Endothelial cell of umbilical vein (primary cell): ENCODE measurements at regions not wholly inside any gene's neighbourhood (a gene's known extent, or its start where the extent isn't known, plus 50 kb on each side); places are given as distances from the start of the nearest gene placed in this dataset.

Source experiments
- BruUV-seq: library from RNA; stranded (reverse); fragments of 400-500 nt; replicated peaks from 2 replicates; lab custom pipeline; 2021; lab: Mats Ljungman, UMichigan
- CTCF ChIA-PET: fragments of 300-600, 350-600 bp; sonication (Branson Sonifier 250); formaldehyde crosslinking; loops from one replicate; lab custom pipeline; 2021; ENCODE audit warnings: antibody characterized with exemption, inconsistent platforms; lab: Charles Lee
- POLR2A ChIA-PET: fragments of 300-600, 350-600 bp; sonication (Branson Sonifier 250); formaldehyde crosslinking; loops from one replicate; lab custom pipeline; 2021; ENCODE audit warnings: antibody characterized with exemption, inconsistent platforms; lab: Charles Lee
- DNase-seq: peaks from one replicate; pipeline ENCODE4 v3.0.0-alpha.2; 2011; ENCODE audit warnings: low read depth, low spot score
- FAIRE-seq: peaks from 2 replicates; lab custom pipeline; 2011; peaks lifted over from hg19 to GRCh38; lab: Jason Lieb, UNC
- H2AFZ ChIP-seq: 2 replicates; pipeline ENCODE4 v1.6.0; 2012; ENCODE audit warnings: low read depth, low read length, control low read depth, inconsistent platforms
- H3K27ac ChIP-seq: 2 replicates; pipeline ENCODE4 v1.5.1; 2011; ENCODE audit warnings: low read depth, mild to moderate bottlenecking, control low read depth, low read length, moderate library complexity; ENCODE audit not compliant: insufficient read depth
- H3K27me3 ChIP-seq, 2 experiments: 2 replicates each; pipeline versions ENCODE4 v1.6.0 to v1.6.1; 2011; ENCODE audit warnings: low read length in 2 of 2, mixed read lengths in 1 of 2; ENCODE audit not compliant: control insufficient read depth in 2 of 2, insufficient read depth in 2 of 2
- H3K36me3 ChIP-seq, 2 experiments: 2 replicates in 1 of 2; 3 replicates in 1 of 2; pipeline ENCODE4 v1.5.1; 2011; ENCODE audit warnings: low read length in 2 of 2, mild to moderate bottlenecking in 1 of 2, moderate library complexity in 1 of 2; ENCODE audit not compliant: control insufficient read depth in 2 of 2, insufficient read depth in 2 of 2; ENCODE audit errors: extremely low read depth in 1 of 2
- H3K4me1 ChIP-seq: 3 replicates; pipeline ENCODE4 v1.5.1; 2011; ENCODE audit warnings: mild to moderate bottlenecking, low read length; ENCODE audit not compliant: control insufficient read depth, insufficient read depth; ENCODE audit errors: extremely low read depth
- H3K4me2 ChIP-seq: 2 replicates; pipeline ENCODE4 v1.6.1; 2011; ENCODE audit warnings: low read length, control low read depth, mixed read lengths; ENCODE audit not compliant: insufficient read depth
- H3K4me3 ChIP-seq, 3 experiments: fragments of 200-600 bp in 1 of 3; sonication (generic), shearing (Covaris generic) in 1 of 3; replicated peaks in 1 of 3; 2 replicates each; pipeline ENCODE4 v1.5.1; 2011 to 2016; ENCODE audit warnings: control low read depth in 3 of 3, low read length in 3 of 3, mild to moderate bottlenecking in 2 of 3, inconsistent platforms in 1 of 3, low read depth in 1 of 3, moderate library complexity in 1 of 3; ENCODE audit not compliant: insufficient read depth in 1 of 3
- H3K79me2 ChIP-seq: 2 replicates; pipeline ENCODE4 v1.6.0; 2012; ENCODE audit warnings: low read length, inconsistent platforms; ENCODE audit not compliant: control insufficient read depth, insufficient read depth
- H3K9ac ChIP-seq: replicated peaks from 2 replicates; pipeline ENCODE3; 2011; ENCODE audit warnings: low read length, control low read depth; ENCODE audit not compliant: insufficient read depth; ENCODE audit errors: extremely low read depth
- H3K9me1 ChIP-seq: replicated peaks from 3 replicates; pipeline ENCODE4 v1.6.0; 2011; ENCODE audit warnings: mild to moderate bottlenecking, low read length; ENCODE audit not compliant: control insufficient read depth, insufficient read depth; ENCODE audit errors: extremely low read depth
- H3K9me3 ChIP-seq: replicated peaks from 2 replicates; pipeline ENCODE4 v1.5.1; 2012; ENCODE audit warnings: low read length, inconsistent platforms; ENCODE audit not compliant: control insufficient read depth, insufficient read depth
- H4K20me1 ChIP-seq: replicated peaks from 2 replicates; pipeline ENCODE3; 2011; ENCODE audit warnings: mild to moderate bottlenecking, low read length; ENCODE audit not compliant: control insufficient read depth, insufficient read depth; ENCODE audit errors: extremely low read depth
- CTCF ChIP-seq, 2 donors: IDR thresholded peaks; 1 replicate in 1 of 2; 2 replicates in 1 of 2; pipeline ENCODE4 v1.5.1; 2011; ENCODE audit warnings: low read length in 2 of 2, mild to moderate bottlenecking in 2 of 2, moderate library complexity in 2 of 2, control low read depth in 1 of 2, inconsistent platforms in 1 of 2, low read depth in 1 of 2; ENCODE audit not compliant: insufficient read depth in 1 of 2; ENCODE audit errors: extremely low read depth in 1 of 2
- FOS ChIP-seq: IDR thresholded peaks from 2 replicates; pipeline ENCODE4 v1.6.1; 2011; ENCODE audit warnings: mild to moderate bottlenecking, low read length, moderate library complexity, borderline replicate concordance; ENCODE audit not compliant: insufficient read depth
- MYC ChIP-seq: IDR thresholded peaks from one replicate; pipeline ENCODE4 v1.6.1; 2011; ENCODE audit warnings: mild to moderate bottlenecking, low read depth, low read length
- POLR2A ChIP-seq: IDR thresholded peaks from 2 replicates; pipeline ENCODE4 v1.6.1; 2012; ENCODE audit warnings: low read depth, mild to moderate bottlenecking, control low read depth, low read length
- dilution Hi-C: fragments of 300-500 bp; cut with MboI; formaldehyde crosslinking; loops from one replicate; pipeline ENCODE4 v1.15.0; 2019; ENCODE audit warnings: low sequenced_read_pairs; ENCODE audit not compliant: extremely low pct_ligation_motif_present
- intact Hi-C: fragments of 100-400 bp; cut with micrococcal nuclease; formaldehyde crosslinking; loops from one replicate; pipeline ENCODE4 v1.10.0; 2022

GRCh38 chr1:96922181-96922580 lies 200.6 kb downstream of the PTBP2 start:
- intact Hi-C loops: no loop called here
- BruUV-seq: no TSS peak

GRCh38 chr1:96923753-96924152 lies 202.2 kb downstream of the PTBP2 start:
- H2AFZ ChIP-seq: no peak overlapping the region
- no peak for TF ChIP-seq FOS
- no peak for TF ChIP-seq MYC
- TF ChIP-seq CTCF (IDR thresholded peaks at IDR 0.05; ENCODE audit: extremely low read depth in 1 of 2, insufficient read depth in 1 of 2, low read depth in 1 of 2, low read length in 2 of 2): no peak
- TF ChIP-seq POLR2A: no peak
- no peaks in the 10 kb centered on the region for H3K9me3 ChIP-seq
- H3K4me2 ChIP-seq: no peak overlapping the region
- ChIA-PET POLR2A (no interaction called here), CTCF (no interaction called here)
- FAIRE-seq (no peak), DNase-seq (no peak)
- intact Hi-C loops: no loop called here
- dilution Hi-C loops: no loop called here
- no peaks in the 10 kb centered on the region for H3K79me2 ChIP-seq
- H3K27ac ChIP-seq: no peak overlapping the region
- H3K9ac ChIP-seq: no peak overlapping the region
- no peak overlapping the region for H3K4me3 ChIP-seq
- peaks cover 0 to 3% of the 10 kb centered on the region in 2 experiments for H3K27me3 ChIP-seq
- no peaks in the 10 kb centered on the region for H4K20me1 ChIP-seq
- H3K9me1 ChIP-seq: no peaks in the 10 kb centered on the region
- BruUV-seq: no TSS peak
- no peaks in the 10 kb centered on the region for H3K4me1 ChIP-seq
- H3K36me3 ChIP-seq: no peaks in the 10 kb centered on the region

More at GRCh38 chr1:96922181-96922580, 200.6 kb downstream of the PTBP2 start:
- no peak overlapping the region for H2AFZ ChIP-seq
- no peaks in the 10 kb centered on the region for H3K36me3 ChIP-seq
- FAIRE-seq (no peak), DNase-seq (no peak)
- dilution Hi-C loops: no loop called here
- H3K4me1 ChIP-seq: no peaks in the 10 kb centered on the region
- H4K20me1 ChIP-seq: no peaks in the 10 kb centered on the region
- ChIA-PET POLR2A (no interaction called here), CTCF (interaction anchor here (1.1 kb wide), 2 partner anchors 21 to 22 kb away, joined by 3 read pairs; no protein-coding TSS in a partner anchor)
- H3K9me1 ChIP-seq: no peaks in the 10 kb centered on the region
- no peak overlapping the region for H3K27ac ChIP-seq
- H3K9ac ChIP-seq: no peak overlapping the region
- H3K27me3 ChIP-seq: peaks cover 0 to 3% of the 10 kb centered on the region in 2 experiments
- no peak overlapping the region for H3K4me2 ChIP-seq
- H3K9me3 ChIP-seq: no peaks in the 10 kb centered on the region
- no peak overlapping the region for H3K4me3 ChIP-seq
- TF ChIP-seq FOS (no peak), CTCF (IDR thresholded peaks at IDR 0.05; ENCODE audit: extremely low read depth in 1 of 2, insufficient read depth in 1 of 2, low read depth in 1 of 2, low read length in 2 of 2) (no peak), POLR2A (no peak)
- H3K79me2 ChIP-seq: no peaks in the 10 kb centered on the region
